Erythroblast (primary cell): ENCODE measurements at regions not wholly inside any gene's neighbourhood (a gene's known extent, or its start where the extent isn't known, plus 50 kb on each side); places are given as distances from the start of the nearest gene placed in this dataset.
"Not testable (repeated sequence)": the region's sequence is repeated elsewhere in the genome, so short reads cannot be mapped to it uniquely, and the experiment has no call there.

Experiments used
- DNase-seq, 2 experiments: peaks; one replicate each; lab custom pipeline; 2025; lab: John Stamatoyannopoulos, UW
- GATA1 ChIP-seq: IDR thresholded peaks from 2 replicates; pipeline ENCODE4 v1.6.1; 2011; ENCODE audit warnings: low read depth, mild to moderate bottlenecking, control low read depth, low read length, moderate library complexity
- POLR2A ChIP-seq: IDR thresholded peaks from 2 replicates; pipeline ENCODE4 v1.6.1; 2011; ENCODE audit warnings: mild to moderate bottlenecking, low read length

- no peak for DNase-seq
- no peak for TF ChIP-seq GATA1
- TF ChIP-seq POLR2A = no peak
These were observed 146.6 kb upstream of the PRSS16 start for GRCh38 chr6:27100921-27101320.

- DNase-seq = no peak
- TF ChIP-seq POLR2A (no peak), GATA1 (no peak)
These were observed 145.7 kb upstream of the PRSS16 start for GRCh38 chr6:27101824-27102223.

- TF ChIP-seq GATA1 (no peak), POLR2A (no peak)
- no peak for DNase-seq
These were observed 141.1 kb upstream of the PRSS16 start for GRCh38 chr6:27106382-27106781.

GRCh38 chr6:27111743-27112142 lies 135.8 kb upstream of the PRSS16 start:
- peak in 1 of 2 experiments; percentile 6 for DNase-seq
- TF ChIP-seq POLR2A (no peak), GATA1 (no peak)

GRCh38 chr6:27112974-27113373 lies 134.5 kb upstream of the PRSS16 start:
- DNase-seq = no peak
- TF ChIP-seq GATA1 = no peak
- no peak for TF ChIP-seq POLR2A

- no peak for DNase-seq
- TF ChIP-seq POLR2A (no peak), GATA1 (no peak)
These were observed 128.2 kb upstream of the PRSS16 start for GRCh38 chr6:27119329-27119728.

GRCh38 chr6:27119761-27120160 lies 127.7 kb upstream of the PRSS16 start:
- no peak for DNase-seq
- TF ChIP-seq GATA1 = no peak
- no peak for TF ChIP-seq POLR2A

- DNase-seq = no peak
- TF ChIP-seq POLR2A = no peak
- TF ChIP-seq GATA1 = no peak
These were observed 125.9 kb upstream of the PRSS16 start for GRCh38 chr6:27121640-27122039.

- TF ChIP-seq GATA1 (no peak), POLR2A (no peak)
- DNase-seq = no peak
These were observed 123.2 kb upstream of the PRSS16 start for GRCh38 chr6:27124252-27124657.

GRCh38 chr6:27126046-27126814 lies 121.3 kb upstream of the PRSS16 start:
- TF ChIP-seq GATA1 (no peak), POLR2A (no peak)
- DNase-seq = no peak

GRCh38 chr6:27126815-27127537 lies 120.5 kb upstream of the PRSS16 start:
- peak; percentile 40 for TF ChIP-seq POLR2A
- TF ChIP-seq GATA1 = no peak
- DNase-seq = peak; percentile 91 to 94

GRCh38 chr6:27127874-27128273 lies 119.6 kb upstream of the PRSS16 start:
- not testable (repeated sequence) for DNase-seq

GRCh38 chr6:27128311-27129094 lies 119.0 kb upstream of the PRSS16 start:
- no peak for DNase-seq
- TF ChIP-seq POLR2A = no peak
- no peak for TF ChIP-seq GATA1
